ENCODE measurements at regions not wholly inside any gene's neighbourhood (a gene's known extent, or its start where the extent isn't known, plus 50 kb on each side); places are given as distances from the start of the nearest gene placed in this dataset.
"Not testable (repeated sequence)": the region's sequence is repeated elsewhere in the genome, so short reads cannot be mapped to it uniquely, and the experiment has no call there.

DNA sequence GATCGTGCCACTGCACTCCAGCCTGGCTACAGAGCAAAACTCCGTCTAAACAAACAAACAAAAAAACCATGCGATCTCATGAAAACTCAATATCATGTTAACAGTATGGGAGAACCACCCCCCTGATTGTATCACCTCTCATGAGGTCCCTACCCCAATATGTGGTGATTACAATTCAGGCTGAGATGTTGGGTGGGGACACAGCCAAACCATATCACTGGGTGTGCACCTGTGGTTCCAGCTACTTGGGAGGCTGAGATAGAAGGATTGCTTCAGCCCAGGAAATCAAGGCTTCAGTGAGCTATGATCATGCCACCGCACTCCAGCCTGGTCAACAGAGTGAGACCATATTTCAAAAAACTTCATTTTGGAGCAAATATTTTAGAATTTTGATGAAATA is 1094.7 kb upstream of the CDH8 start:
- DNase-seq (ENCODE audit: low read depth), result no peak

DNA sequence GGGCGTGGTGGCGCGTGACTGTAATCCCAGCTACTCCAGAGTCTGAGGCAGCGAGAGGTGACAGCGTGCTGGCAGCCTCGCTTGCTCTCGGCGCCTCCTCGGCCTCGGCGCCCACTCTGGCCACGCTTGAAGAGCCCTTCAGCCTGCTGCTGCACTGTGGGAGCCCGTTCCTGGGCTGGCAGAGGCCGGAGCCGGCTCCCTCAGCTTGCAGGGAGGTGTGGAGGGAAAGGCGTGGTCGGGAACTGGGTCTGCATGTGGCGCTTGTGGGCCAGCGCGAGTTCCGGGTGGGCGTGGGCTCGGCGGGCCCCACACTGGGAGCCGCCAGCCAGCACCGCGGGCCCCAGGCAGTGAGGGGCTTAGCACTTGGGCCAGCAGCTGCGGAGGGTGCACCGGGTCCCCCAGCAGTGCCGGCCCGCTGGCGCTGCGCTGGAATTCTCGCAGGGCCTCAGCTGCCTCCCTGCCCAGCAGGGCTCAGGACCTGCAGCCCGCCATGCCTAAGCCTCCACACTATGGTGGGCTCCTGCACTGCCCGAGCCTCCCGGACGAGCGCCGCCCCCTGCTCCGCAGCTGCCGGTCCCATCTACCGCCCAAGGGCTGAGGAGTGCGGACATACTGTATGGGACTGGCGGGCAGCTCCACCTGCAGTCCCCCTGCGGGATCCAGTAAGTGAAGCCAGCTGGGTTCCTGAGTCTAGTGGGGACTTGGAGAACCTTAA is 1093.3 kb upstream of the CDH8 start:
- no peak for DNase-seq (ENCODE audit: low read depth)

DNA sequence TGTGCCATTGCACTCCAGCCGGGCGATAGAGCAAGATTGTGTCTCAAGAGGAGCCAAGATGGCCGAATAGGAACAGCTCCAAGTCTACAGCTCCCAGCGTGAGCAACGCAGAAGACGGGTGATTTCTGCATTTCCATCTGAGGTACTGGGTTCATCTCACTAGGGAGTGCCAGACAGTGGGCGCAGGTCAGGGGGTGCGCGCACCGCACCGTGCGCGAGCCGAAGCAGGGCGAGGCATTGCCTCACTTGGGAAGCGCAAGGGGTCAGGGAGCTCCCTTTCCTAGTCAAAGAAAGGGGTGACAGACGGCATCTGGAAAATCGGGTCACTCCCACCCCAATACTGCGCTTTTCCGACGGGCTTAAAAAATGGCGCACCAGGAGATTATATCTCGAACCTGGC is 1083.7 kb upstream of the CDH8 start:
- DNase-seq (ENCODE audit: low read depth), result not testable (repeated sequence)

DNA sequence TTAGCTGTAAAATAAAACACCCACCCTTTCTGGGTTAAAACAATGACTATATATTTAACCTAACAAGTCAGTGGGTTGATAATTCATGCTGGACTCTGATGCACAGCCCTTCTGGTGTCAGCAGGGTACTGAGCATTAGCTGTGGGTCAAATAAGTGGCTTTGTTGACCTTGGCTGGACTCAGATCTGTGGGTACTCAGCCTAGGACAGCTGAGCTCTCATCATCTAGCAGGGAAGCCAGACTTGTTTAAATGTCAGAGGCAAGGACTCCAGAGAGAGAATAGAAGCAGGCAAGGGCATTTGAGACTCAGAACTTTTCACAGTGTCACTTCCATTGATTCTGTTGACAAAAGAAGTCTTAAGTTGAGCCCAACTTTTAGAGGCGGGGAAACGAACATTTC is 1063.8 kb upstream of the CDH8 start:
- no peak for DNase-seq (ENCODE audit: low read depth)

DNA sequence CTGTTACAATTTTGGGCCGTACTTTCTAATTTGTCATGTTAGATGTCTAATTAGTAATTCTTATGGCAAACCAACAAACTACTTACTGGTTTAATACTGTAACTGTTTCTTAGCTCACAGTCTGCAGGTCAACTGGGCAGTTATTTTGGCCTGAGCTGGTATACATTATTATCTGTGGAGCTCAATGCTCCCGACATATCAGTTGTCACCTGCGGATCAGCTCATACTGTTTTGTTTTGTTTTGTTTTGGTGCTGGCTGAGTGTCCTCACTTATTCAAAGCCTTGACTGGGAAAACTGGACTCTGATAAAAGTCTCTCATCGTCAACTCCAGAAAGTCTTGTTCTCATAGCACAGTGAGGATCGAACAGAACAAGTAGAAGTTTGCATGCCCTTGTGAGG is 1060.6 kb upstream of the CDH8 start:
- no peak for DNase-seq (ENCODE audit: low read depth)

DNA sequence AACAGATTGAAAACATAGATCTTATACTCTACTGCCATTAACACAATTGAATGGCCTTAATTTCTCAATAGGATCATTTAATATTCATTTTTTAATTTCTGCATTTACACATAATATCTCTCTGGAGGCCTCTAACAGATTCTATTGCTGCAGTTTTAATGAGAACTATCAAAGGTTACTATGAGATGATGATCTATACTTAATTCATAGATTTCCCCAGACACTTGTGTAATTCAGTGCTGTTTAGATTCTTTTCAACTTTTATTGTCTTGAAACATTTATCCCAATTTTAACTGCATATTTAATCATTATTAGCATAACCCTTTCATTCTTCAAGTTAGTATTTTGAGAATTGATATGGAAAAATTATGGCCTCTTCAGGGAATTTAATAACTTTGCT is 1056.5 kb upstream of the CDH8 start:
- no peak for DNase-seq (ENCODE audit: low read depth)

DNA sequence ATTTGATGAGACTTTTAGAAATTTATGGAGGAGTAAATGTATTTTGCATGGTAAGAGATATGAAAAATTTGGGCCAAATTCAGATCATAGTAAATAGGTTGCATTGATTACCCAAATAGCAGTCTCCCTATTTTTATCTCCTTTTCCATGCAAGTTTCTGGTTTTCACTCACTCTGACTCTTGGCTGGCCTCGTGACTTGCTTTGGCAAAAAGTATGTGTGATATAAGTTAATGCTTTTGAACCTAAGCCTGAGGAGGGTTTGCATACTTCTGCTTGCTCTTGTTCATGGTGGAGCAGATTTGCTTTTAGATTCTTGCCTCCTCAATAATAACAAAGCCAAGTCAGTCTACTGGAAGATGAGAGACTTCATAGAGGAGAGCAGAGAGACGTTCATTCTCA is 1045.9 kb upstream of the CDH8 start:
- no peak for DNase-seq (ENCODE audit: low read depth)

DNA sequence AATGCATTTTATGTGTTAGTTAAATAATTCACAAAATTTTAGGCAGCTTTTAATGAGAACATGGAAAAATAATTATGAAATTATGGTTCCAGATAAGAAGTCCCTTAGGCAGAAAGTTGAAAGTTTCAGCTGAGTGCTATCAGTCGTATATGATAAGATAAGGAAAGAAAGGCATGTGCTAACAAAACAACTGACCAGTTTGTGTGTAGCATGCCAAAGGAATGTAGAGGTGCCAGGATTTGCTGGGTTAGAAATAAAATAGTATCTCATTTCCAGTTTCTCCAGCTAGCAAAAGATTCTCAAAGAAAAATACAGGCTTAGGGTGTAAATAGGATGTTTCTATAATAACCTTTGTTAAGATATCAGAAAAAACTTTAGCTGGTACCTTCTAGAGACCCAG is 1044.5 kb upstream of the CDH8 start:
- no peak for DNase-seq (ENCODE audit: low read depth)

DNA sequence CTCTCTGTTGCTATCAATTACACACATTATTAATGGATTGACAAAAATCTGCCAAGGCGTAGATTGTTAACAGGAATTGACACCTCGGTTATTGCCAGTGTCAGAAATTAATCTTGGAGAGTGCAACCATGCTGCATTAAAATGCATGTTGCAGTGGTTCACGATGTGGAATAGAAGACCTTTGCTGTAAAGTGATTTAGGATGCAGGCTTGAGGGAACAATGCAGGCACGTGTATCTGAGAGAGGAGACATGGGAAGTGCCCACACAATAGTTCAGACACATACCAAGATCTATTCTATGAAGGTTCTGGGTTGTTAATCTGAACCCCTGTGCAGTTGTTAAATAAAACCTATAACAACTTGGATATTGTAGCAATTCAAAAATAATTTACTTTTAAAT is 1032.8 kb upstream of the CDH8 start:
- DNase-seq (ENCODE audit: low read depth), result no peak

DNA sequence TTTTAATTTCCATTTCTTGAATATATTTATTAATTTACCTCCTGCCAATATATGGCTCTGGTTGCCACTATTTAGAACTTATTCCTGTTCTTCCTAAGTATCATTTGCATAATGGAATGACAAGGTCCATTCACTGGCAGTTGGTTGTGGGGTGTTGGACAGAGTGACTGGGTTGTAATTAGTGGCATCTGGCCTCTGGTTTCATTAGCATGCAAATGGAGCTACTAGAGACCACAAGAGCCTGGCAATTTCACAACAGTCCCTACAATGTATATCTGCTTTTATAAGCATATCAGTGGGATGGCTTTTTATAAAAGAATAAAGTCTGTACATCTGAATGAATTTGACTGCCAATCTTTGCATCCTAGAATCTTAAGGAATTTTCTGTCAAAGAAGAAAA is 1030.9 kb upstream of the CDH8 start:
- no peak for DNase-seq (ENCODE audit: low read depth)

DNA sequence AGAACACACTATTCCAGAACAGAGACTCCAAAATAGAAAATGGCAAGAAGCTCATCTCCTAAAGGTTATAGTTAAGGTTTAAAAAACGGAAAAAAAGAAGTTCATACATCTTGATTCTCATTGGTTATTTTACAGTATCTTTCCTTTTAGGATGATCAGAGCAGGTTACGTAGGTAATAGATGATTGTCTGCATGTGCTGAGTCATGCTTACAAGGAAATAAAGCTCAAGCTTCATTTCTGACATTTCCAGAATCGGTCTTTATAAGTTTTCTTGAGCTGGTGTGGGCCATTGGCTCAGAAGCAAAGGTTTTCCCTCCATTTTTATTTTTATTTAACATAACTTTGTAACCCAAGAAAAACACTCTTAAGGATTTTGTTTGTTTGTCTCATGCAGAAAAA is 1030.3 kb upstream of the CDH8 start:
- DNase-seq (ENCODE audit: low read depth), result no peak

DNA sequence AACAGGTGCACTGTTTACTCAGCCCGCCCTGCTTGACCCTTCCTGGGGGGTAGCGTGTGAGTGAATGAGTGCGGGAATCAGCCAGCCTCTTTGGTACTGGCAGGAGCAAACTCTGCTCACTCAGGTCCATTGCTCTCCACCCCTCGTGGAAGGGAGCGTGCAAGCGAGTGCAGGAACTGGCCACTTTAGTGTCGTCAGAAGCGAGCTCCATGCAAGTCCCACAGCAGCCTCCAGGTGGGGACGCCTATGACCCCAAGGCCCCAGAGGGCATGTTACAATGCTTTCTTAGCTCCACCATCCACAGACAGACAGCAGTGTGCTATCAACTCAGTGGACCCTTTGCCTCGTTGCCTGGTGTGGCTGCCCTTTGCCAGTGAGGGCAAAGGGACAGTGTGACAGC is 1025.1 kb upstream of the CDH8 start:
- no peak for DNase-seq (ENCODE audit: low read depth)

DNA sequence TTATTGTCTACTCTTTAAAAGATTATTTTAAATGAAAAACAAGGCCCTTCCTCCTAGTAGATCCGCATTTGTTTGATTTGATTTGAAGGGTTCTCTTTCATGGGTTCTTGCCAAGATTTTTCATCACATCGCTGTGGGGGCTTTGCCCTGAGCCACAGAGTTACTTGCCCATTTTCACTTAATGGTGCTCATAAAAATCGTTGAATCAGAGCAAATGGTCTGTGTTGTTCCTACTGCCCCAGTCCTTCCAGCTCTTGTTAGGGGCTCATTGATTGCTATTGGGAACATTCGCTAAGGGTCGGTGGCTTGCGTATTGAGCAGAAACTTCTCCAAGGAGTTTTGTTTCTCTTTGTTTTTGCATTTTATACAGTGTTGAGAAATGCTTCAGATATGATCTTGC is 1023.4 kb upstream of the CDH8 start:
- DNase-seq (ENCODE audit: low read depth), result no peak

DNA sequence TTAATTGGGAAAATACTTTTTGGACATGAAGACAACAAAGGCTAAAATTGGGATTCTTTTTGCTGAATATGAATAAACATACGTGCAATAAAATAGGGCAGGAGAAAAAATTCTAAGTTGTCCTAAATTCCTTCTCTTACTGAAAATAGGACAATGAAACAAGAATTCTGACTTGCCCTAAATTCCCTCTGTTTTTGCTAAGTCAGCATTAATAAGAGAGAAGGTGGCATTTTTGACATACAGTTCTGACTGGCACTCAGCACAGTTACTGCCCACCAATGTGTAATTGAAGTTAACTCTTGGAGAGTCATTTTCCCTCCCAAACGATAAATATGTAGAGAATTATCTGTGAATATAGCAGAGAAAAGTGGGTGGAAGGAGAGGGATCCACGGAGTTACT is 1021.1 kb upstream of the CDH8 start:
- no peak for DNase-seq (ENCODE audit: low read depth)

DNA sequence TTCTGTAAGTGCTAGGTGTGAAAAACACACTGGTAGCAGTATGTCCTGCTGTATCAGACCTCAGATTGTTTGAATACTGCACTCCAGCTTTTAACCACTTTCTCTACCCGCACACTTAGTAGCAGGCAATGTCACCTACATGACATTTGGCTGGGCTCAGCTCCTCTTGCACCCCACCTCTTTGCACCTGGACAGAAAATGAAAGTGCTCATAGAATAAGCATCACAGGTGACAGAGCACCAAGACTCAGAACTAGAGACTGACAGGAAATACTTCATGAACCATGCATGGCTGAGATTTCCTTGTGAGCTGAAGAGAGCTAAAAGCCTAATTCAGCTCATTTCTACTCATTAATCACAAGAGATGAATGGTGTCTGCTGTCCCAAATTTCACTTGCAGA is 1014.2 kb upstream of the CDH8 start:
- DNase-seq (ENCODE audit: low read depth), result no peak

DNA sequence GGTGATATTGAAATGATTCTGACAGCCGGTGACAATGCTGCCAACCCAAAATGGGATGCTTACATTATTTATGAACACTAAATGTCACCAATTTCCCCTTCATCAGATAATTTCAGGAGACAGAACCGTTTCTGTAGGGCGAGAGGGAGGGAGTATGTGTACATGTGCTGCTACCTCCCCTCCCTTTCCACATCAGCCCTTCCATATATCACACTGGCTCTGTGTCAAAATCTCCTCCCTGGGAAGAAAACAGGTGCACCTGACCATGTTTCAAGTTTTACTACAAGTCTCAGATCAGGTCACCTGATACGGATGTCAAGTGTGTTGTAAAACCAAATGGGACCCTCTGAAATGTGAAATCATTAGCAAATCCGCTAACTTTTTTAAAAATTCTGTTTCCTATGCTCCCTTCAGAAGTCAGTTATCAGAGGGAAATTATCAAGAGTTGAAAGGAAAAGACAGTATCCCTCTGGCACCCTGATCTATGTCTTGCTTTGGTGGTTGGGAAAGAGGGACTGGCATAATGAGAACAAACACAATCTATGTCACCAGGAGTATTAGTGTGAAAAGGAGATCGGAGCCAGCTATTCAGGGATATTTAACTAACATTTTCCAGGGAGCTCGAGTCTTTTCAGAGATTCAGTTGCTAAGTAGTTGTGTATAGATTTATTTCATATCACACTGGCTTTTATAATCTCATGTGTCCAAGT is 1002.3 kb upstream of the CDH8 start:
- DNase-seq (ENCODE audit: low read depth), result no peak

DNA sequence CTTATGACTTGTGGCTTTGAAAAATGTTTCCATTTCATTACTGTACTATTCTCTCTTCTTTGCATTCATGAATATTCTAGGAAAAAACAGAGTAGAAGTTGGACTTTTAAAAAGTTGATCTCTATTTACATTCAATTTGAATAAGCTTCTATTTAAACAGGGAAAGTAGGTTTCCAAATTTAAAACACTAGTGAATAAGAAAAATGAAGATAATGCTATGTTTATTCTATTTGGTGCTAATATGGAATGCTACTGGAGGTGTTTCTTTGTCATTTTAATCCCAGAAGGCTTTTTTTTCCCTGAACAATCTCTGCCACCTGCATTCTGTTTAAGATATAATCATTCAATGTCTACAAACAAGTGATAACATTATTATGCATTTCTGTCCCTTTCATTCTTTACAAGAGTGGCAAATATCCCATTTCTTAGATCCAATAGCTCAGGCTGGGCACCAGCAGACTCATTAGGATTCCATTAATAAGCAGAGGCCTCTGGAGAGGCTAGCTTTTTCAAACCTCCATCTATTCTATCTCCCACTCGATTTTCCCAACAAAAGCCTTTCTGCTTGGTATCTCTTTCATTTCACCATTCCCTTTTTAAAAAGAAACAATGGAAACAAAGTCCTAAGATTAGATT is 1001.6 kb upstream of the CDH8 start:
- no peak for DNase-seq (ENCODE audit: low read depth)

DNA sequence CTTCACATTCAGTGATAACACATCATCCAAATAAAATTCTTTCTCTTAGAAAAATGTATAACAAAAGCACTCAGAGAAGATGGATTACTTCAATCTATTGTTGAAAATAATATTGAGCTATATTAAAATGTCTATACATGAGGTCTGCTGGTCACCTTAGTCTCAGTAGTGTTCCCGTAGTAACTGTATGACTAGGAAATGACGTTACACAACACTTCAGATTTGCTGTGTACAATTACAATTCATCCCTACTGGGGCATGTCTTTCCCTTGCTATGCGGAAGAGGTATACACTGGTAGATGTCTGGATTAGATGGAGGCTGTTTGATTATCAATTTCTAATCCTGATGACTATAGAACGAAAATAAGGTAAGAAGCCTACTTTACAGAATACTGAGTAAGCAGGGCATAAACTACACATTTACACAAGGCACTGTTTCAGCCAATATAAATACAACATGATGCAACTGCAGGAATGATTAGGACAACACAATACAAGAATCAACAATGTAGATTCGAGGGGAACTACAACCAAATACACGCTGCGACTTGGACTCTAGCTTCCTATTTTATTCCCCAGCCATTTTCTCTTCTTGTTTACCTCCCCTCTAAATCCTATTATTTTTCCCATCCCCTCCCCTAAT is 982.5 kb upstream of the CDH8 start:
- no peak for DNase-seq (ENCODE audit: low read depth)

DNA sequence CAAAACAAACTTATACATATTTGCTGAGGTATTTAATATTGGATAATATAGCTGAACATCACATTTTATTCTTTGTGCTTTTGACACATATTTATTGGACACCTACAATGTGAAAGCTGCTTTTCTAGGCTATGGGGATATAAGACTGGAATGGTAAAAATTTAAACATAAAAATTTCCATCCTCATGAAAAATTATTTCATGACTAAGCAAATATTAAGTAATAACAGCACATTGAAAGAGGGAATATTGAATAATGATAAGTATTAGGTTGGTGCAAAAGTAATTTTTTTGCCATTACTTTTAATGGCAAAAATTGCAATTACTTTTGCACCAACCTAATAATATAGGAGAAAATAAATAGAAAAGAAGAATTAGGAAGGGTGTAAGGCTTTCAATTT is 972.5 kb upstream of the CDH8 start:
- no peak for DNase-seq (ENCODE audit: low read depth)

DNA sequence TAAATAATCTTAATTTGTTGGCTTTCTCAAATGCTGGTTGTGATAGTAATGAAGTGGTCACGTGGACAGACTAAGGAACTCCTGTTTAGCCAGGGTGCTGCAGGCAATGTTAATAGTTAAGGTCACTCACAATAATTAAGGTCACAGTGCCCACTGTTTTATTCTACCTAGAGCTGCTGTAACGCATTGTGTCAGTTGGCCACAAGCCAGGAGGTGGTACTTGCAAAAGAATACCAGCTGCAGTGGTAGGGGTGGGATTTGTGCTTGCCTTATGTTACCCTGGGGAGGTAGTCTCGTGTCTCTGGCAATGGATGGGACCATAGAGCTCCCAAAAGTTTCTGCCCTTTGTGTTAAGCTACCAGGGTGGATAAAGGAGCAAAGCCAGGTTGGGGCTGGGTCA is 969.1 kb upstream of the CDH8 start:
- no peak for DNase-seq (ENCODE audit: low read depth)

DNA sequence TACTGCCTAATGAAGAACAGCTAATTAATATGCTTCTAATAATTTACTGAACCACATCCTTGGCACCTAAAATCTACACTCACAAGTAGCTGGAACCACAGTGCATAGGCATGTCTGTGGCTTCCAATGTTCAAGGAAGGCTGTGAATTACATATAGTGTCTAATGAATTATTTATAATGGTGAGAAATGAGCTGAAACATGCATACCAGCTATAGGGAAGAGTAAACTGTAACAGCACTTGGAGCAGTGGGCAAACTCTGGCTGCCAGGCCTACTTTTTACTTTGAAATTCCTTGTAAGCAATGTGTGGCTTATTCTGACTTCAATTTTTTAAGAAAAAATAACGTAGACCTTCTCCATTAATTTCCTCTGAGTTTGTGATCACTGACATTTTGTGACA is 953.2 kb upstream of the CDH8 start:
- no peak for DNase-seq (ENCODE audit: low read depth)

DNA sequence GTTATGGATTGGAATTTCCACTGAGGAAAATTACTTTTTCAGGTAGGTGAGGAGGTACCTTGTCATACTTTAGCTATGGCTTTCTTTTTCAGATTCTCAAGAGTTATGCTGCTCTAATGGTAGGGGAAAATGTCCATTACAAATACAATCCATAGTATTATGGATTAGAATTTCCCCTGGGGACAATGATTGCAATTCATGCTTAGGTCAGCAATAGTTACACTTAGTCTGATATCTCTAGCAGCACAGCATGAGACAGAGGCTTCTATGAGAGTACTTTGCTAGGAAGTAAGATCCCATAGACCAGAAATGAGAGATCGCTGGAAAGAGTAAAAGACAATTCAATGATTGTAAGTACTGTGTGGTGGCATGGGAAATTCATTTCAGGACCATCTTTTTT is 949.5 kb upstream of the CDH8 start:
- no peak for DNase-seq (ENCODE audit: low read depth)

DNA sequence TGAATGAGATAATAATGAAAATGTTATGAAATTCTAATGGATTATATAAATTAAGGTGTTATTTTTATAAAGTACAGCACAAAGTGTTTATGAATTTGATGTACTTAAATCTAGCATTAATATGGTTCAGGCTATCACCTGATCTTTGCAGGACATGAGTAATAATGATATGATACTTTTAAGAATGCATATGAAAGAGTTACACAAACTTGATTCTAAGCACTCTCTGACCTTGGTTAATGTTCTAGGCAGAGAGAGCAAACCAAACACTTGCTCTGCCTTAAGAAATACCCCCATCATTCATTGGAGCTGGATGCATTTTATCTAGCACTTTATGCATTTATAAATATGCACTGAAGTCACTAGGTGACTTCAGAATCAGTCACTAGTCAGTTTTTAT is 942.2 kb upstream of the CDH8 start:
- no peak for DNase-seq (ENCODE audit: low read depth)

All from HS-5 (cell line).